ENCODE measurements at regions not wholly inside any gene's neighbourhood (a gene's known extent, or its start where the extent isn't known, plus 50 kb on each side); places are given as distances from the start of the nearest gene placed in this dataset.

- no peaks in the 10 kb centered on the region for H4K20me1 ChIP-seq (ENCODE audit: control insufficient read depth, extremely low read depth, insufficient read depth, low read length)
- H3K4me2 ChIP-seq (ENCODE audit: extremely low read depth, insufficient read depth, low read length), result no peak overlapping the region
- H3K79me2 ChIP-seq (ENCODE audit: control insufficient read depth, insufficient read depth, low read length), result no peaks in the 10 kb centered on the region
- no peaks in the 10 kb centered on the region for H3K36me3 ChIP-seq (ENCODE audit: control insufficient read depth, insufficient read depth, low read length)
- H3K27me3 ChIP-seq (ENCODE audit: control insufficient read depth, insufficient read depth, low read length), result no peaks in the 10 kb centered on the region
- H2AFZ ChIP-seq (ENCODE audit: low read length), result no peak overlapping the region
- H3K9me3 ChIP-seq (ENCODE audit: control insufficient read depth, insufficient read depth, low read depth, low read length), result no peaks in the 10 kb centered on the region
- TF ChIP-seq CTCF (conservative IDR thresholded peaks at IDR 0.05 in 1 of 2, IDR thresholded peaks at IDR 0.05 in 1 of 2; ENCODE audit: low read depth in 1 of 2, low read length in 2 of 2) (no peak), EZH2 (IDR thresholded peaks at IDR 0.05; ENCODE audit: low read length, missing control alignments) (no peak)
- no peak overlapping the region for H3K27ac ChIP-seq (ENCODE audit: insufficient read depth, low read length)
- H3K4me1 ChIP-seq (ENCODE audit: control insufficient read depth, extremely low read depth, insufficient read depth, low read length), result no peaks in the 10 kb centered on the region
- DNase-seq (ENCODE audit: low read depth in 2 of 2), result no peak
- H3K4me3 ChIP-seq (replicated peaks in 1 of 4; ENCODE audit: control extremely low read depth in 1 of 4, insufficient read depth in 1 of 4, low read depth in 3 of 4, low read length in 4 of 4), result no peak overlapping the region
- no peak overlapping the region for H3K9ac ChIP-seq (ENCODE audit: insufficient read depth, low read length)
Measured at GRCh38 chr15:31830591-31830990, 199.7 kb upstream of the CHRNA7 start.

GRCh38 chr15:31831596-31831995 lies 198.7 kb upstream of the CHRNA7 start:
- Histone ChIP-seq H2AFZ (ENCODE audit: low read length) (no peak overlapping the region), H3K4me3 (replicated peaks in 1 of 4; ENCODE audit: control extremely low read depth in 1 of 4, insufficient read depth in 1 of 4, low read depth in 3 of 4, low read length in 4 of 4) (no peak overlapping the region), H3K27ac (ENCODE audit: insufficient read depth, low read length) (no peak overlapping the region), H3K9me3 (ENCODE audit: control insufficient read depth, insufficient read depth, low read depth, low read length) (no peaks in the 10 kb centered on the region), H3K79me2 (ENCODE audit: control insufficient read depth, insufficient read depth, low read length) (no peaks in the 10 kb centered on the region), H3K4me1 (ENCODE audit: control insufficient read depth, extremely low read depth, insufficient read depth, low read length) (no peaks in the 10 kb centered on the region), H3K36me3 (ENCODE audit: control insufficient read depth, insufficient read depth, low read length) (no peaks in the 10 kb centered on the region), H4K20me1 (ENCODE audit: control insufficient read depth, extremely low read depth, insufficient read depth, low read length) (no peaks in the 10 kb centered on the region), H3K27me3 (ENCODE audit: control insufficient read depth, insufficient read depth, low read length) (no peaks in the 10 kb centered on the region), H3K4me2 (ENCODE audit: extremely low read depth, insufficient read depth, low read length) (no peak overlapping the region), H3K9ac (ENCODE audit: insufficient read depth, low read length) (no peak overlapping the region)
- DNase-seq (ENCODE audit: low read depth in 2 of 2), result no peak
- no peak for TF ChIP-seq EZH2 (IDR thresholded peaks at IDR 0.05; ENCODE audit: low read length, missing control alignments)
- no peak for TF ChIP-seq CTCF (conservative IDR thresholded peaks at IDR 0.05 in 1 of 2, IDR thresholded peaks at IDR 0.05 in 1 of 2; ENCODE audit: low read depth in 1 of 2, low read length in 2 of 2)

- Histone ChIP-seq H3K4me2 (ENCODE audit: extremely low read depth, insufficient read depth, low read length) (no peak overlapping the region), H3K27ac (ENCODE audit: insufficient read depth, low read length) (no peak overlapping the region), H4K20me1 (ENCODE audit: control insufficient read depth, extremely low read depth, insufficient read depth, low read length) (no peaks in the 10 kb centered on the region), H3K4me1 (ENCODE audit: control insufficient read depth, extremely low read depth, insufficient read depth, low read length) (no peaks in the 10 kb centered on the region), H2AFZ (ENCODE audit: low read length) (no peak overlapping the region), H3K9me3 (ENCODE audit: control insufficient read depth, insufficient read depth, low read depth, low read length) (no peaks in the 10 kb centered on the region), H3K4me3 (replicated peaks in 1 of 4; ENCODE audit: control extremely low read depth in 1 of 4, insufficient read depth in 1 of 4, low read depth in 3 of 4, low read length in 4 of 4) (no peak overlapping the region), H3K27me3 (ENCODE audit: control insufficient read depth, insufficient read depth, low read length) (no peaks in the 10 kb centered on the region), H3K9ac (ENCODE audit: insufficient read depth, low read length) (no peak overlapping the region), H3K79me2 (ENCODE audit: control insufficient read depth, insufficient read depth, low read length) (no peaks in the 10 kb centered on the region), H3K36me3 (ENCODE audit: control insufficient read depth, insufficient read depth, low read length) (no peaks in the 10 kb centered on the region)
- TF ChIP-seq EZH2 (IDR thresholded peaks at IDR 0.05; ENCODE audit: low read length, missing control alignments) (no peak), CTCF (conservative IDR thresholded peaks at IDR 0.05 in 1 of 2, IDR thresholded peaks at IDR 0.05 in 1 of 2; ENCODE audit: low read depth in 1 of 2, low read length in 2 of 2) (no peak)
- DNase-seq (ENCODE audit: low read depth in 2 of 2), result no peak
Measured at GRCh38 chr15:31834654-31835053, 195.7 kb upstream of the CHRNA7 start.
